PC-3 (cell line): ENCODE measurements at regions not wholly inside any gene's neighbourhood (a gene's known extent, or its start where the extent isn't known, plus 50 kb on each side); places are given as distances from the start of the nearest gene placed in this dataset.

Experiments used
- ATAC-seq: fragments of 200-7000 bp; cut with Tn5 transposase; 2 replicates; pipeline ENCODE4 v1.9.1; 2020; ENCODE audit warnings: mild to moderate bottlenecking, moderate library complexity
- BruUV-seq: library from RNA; stranded (reverse); fragments of 400-500 nt; replicated peaks from 2 replicates; lab custom pipeline; 2021; lab: Mats Ljungman, UMichigan
- CTCF ChIA-PET: fragments of 300-600 bp; sonication (Branson Sonifier 250); formaldehyde crosslinking; loops from one replicate; lab custom pipeline; 2022; ENCODE audit warnings: antibody characterized with exemption; lab: Charles Lee
- POLR2A ChIA-PET: fragments of 300-600 bp; sonication (Branson Sonifier 250); formaldehyde crosslinking; loops from one replicate; lab custom pipeline; 2022; ENCODE audit warnings: antibody characterized with exemption; ENCODE audit not compliant: unreplicated experiment; lab: Charles Lee
- DNase-seq: peaks from one replicate; pipeline ENCODE4 v3.0.0-alpha.2; 2015
- H2AFZ ChIP-seq: fragments of 300-600 bp; sonication (generic); 2 replicates; pipeline ENCODE4 v1.6.0; 2016; ENCODE audit warnings: antibody characterized with exemption, low read length
- H3F3A ChIP-seq: fragments of 300-600 bp; sonication (generic); one replicate; pipeline ENCODE4 v1.6.0; 2017; ENCODE audit warnings: antibody characterized with exemption, low read length, control low read depth, mild to moderate bottlenecking; ENCODE audit not compliant: unreplicated experiment
- H3K27ac ChIP-seq: fragments of 300-600 bp; sonication (generic); 2 replicates; pipeline ENCODE4 v1.5.1; 2016; ENCODE audit warnings: mild to moderate bottlenecking, low read length
- H3K27me3 ChIP-seq: fragments of 300-600 bp; sonication (generic); 2 replicates; pipeline ENCODE4 v1.6.1; 2016; ENCODE audit warnings: low read length, mixed read lengths
- H3K36me3 ChIP-seq: fragments of 300-600 bp; sonication (generic); 2 replicates; pipeline ENCODE4 v1.6.1; 2016; ENCODE audit warnings: low read depth, mixed run types, low read length, mixed read lengths
- H3K4me1 ChIP-seq: fragments of 300-600 bp; sonication (generic); 2 replicates; pipeline ENCODE4 v1.5.1; 2016; ENCODE audit warnings: low read length; ENCODE audit not compliant: insufficient read depth
- H3K4me2 ChIP-seq: fragments of 300-600 bp; sonication (generic); 2 replicates; pipeline ENCODE4 v1.6.0; 2016; ENCODE audit warnings: low read length
- H3K4me3 ChIP-seq: fragments of 300-600 bp; sonication (generic); 2 replicates; pipeline ENCODE4 v1.5.1; 2016; ENCODE audit warnings: mild to moderate bottlenecking, low read length, mixed read lengths
- H3K79me2 ChIP-seq: fragments of 300-600 bp; sonication (generic); 2 replicates; pipeline ENCODE4 v1.6.1; 2017; ENCODE audit warnings: low read length, mixed read lengths
- H3K9ac ChIP-seq: fragments of 300-600 bp; sonication (generic); 2 replicates; pipeline ENCODE4 v1.6.0; 2016; ENCODE audit warnings: mild to moderate bottlenecking, low read length
- H3K9me2 ChIP-seq: fragments of 300-600 bp; sonication (generic); replicated peaks from 2 replicates; pipeline ENCODE4 v1.6.1; 2016; ENCODE audit warnings: mixed run types, low read length, mixed read lengths
- H3K9me3 ChIP-seq: fragments of 300-600 bp; sonication (generic); 2 replicates; pipeline ENCODE4 v1.6.1; 2016; ENCODE audit warnings: low read length, mixed read lengths
- H4K20me1 ChIP-seq: fragments of 300-600 bp; sonication (generic); 2 replicates; pipeline ENCODE4 v1.6.1; 2016; ENCODE audit warnings: low read length, mixed read lengths
- EZH2 ChIP-seq: fragments of 300-600 bp; sonication (generic); IDR thresholded peaks from one replicate; pipeline ENCODE4 v1.6.1; 2017; ENCODE audit warnings: antibody characterized with exemption, mild to moderate bottlenecking, low read length; ENCODE audit not compliant: unreplicated experiment
- EZH2phosphoT487 ChIP-seq: fragments of 300-600 bp; sonication (generic); IDR thresholded peaks from 2 replicates; pipeline ENCODE4 v1.6.1; 2018; ENCODE audit warnings: mild to moderate bottlenecking, antibody characterized with exemption, low read length, borderline replicate concordance
- intact Hi-C: fragments of 100-400 bp; cut with micrococcal nuclease; formaldehyde crosslinking; loops from 2 replicates; pipeline ENCODE4 v1.9.0; 2023
- TF ChIP-seq, protein P1 (sequence below): fragments of 300-600 bp; sonication (generic); conservative IDR thresholded peaks from 2 replicates; pipeline ENCODE4 v1.5.1; 2017; ENCODE audit warnings: antibody characterized with exemption, low read depth, mild to moderate bottlenecking, low read length

DNA sequence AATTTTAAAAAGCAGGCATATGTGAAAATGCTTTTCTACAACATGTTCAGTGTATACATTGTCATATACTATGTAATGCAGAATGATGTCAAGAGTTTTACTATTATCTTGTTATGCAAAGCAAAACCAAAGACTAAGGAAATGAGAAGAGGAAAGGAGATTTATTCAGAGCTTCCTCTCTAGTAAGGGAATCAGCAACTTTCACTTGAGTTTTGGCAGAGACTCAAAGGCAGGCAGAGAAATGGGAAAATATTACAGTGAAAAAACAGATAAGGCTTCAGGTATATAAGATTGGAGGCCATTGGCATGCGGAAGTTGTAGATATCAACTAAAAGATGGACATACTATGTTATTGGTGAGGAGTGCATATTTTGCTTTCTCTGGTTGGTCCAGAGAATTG lies 512.0 kb upstream of the PCDH20 start:
- POLR2A ChIA-PET = no interaction called here
- no peak overlapping the region for H3K4me2 ChIP-seq
- H4K20me1 ChIP-seq = no peaks in the 10 kb centered on the region
- H3K4me1 ChIP-seq = no peaks in the 10 kb centered on the region
- H3K4me3 ChIP-seq = no peak overlapping the region
- no peaks in the 10 kb centered on the region for H3K9me3 ChIP-seq
- H3K36me3 ChIP-seq = no peaks in the 10 kb centered on the region
- H3K27ac ChIP-seq = no peak overlapping the region
- DNase-seq = no peak
- TF ChIP-seq, protein P1, sequence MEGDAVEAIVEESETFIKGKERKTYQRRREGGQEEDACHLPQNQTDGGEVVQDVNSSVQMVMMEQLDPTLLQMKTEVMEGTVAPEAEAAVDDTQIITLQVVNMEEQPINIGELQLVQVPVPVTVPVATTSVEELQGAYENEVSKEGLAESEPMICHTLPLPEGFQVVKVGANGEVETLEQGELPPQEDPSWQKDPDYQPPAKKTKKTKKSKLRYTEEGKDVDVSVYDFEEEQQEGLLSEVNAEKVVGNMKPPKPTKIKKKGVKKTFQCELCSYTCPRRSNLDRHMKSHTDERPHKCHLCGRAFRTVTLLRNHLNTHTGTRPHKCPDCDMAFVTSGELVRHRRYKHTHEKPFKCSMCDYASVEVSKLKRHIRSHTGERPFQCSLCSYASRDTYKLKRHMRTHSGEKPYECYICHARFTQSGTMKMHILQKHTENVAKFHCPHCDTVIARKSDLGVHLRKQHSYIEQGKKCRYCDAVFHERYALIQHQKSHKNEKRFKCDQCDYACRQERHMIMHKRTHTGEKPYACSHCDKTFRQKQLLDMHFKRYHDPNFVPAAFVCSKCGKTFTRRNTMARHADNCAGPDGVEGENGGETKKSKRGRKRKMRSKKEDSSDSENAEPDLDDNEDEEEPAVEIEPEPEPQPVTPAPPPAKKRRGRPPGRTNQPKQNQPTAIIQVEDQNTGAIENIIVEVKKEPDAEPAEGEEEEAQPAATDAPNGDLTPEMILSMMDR = no peak
- TF ChIP-seq EZH2 (no peak), EZH2phosphoT487 (no peak)
- H3K9ac ChIP-seq = no peak overlapping the region
- H3K9me2 ChIP-seq = no peaks in the 10 kb centered on the region
- no TSS peak for BruUV-seq
- no peak for ATAC-seq
- H3K27me3 ChIP-seq = no peaks in the 10 kb centered on the region
- H3F3A ChIP-seq = no peaks in the 10 kb centered on the region
- intact Hi-C loops = no loop called here
- no peaks in the 10 kb centered on the region for H3K79me2 ChIP-seq
- no peak overlapping the region for H2AFZ ChIP-seq
- CTCF ChIA-PET = no interaction called here

DNA sequence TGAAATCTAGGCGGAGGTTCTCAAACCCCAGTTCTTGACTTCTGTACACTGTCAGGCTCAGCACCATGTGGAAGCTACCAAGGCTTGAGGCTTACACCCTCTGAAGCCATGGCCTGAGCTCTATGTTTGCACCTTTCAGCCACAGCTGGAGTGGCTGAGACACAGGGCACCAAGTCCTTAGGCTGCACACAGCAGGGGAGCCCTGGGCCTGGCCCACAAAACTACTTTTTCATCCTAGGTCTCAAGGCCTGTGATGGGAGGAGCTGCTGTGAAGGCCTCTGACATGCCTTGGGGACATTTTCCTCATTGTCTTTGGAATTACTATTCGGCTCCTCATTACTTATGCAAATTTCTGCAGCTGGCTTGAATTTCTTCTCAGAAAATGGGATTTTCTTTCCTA lies 503.2 kb upstream of the PCDH20 start:
- H3K27me3 ChIP-seq = no peaks in the 10 kb centered on the region
- CTCF ChIA-PET = no interaction called here
- DNase-seq = no peak
- no peak overlapping the region for H3K9ac ChIP-seq
- no peaks in the 10 kb centered on the region for H3K36me3 ChIP-seq
- POLR2A ChIA-PET = no interaction called here
- no peak for ATAC-seq
- H3K9me3 ChIP-seq = no peaks in the 10 kb centered on the region
- no peaks in the 10 kb centered on the region for H3K9me2 ChIP-seq
- H3K4me3 ChIP-seq = no peak overlapping the region
- intact Hi-C loops = no loop called here
- H3K4me1 ChIP-seq = no peaks in the 10 kb centered on the region
- TF ChIP-seq, protein P1 = no peak
- no peak for TF ChIP-seq EZH2
- no peak for TF ChIP-seq EZH2phosphoT487
- H3K79me2 ChIP-seq = no peaks in the 10 kb centered on the region
- H3K27ac ChIP-seq = no peak overlapping the region
- H3K4me2 ChIP-seq = no peak overlapping the region
- no TSS peak for BruUV-seq
- H2AFZ ChIP-seq = no peak overlapping the region
- no peaks in the 10 kb centered on the region for H4K20me1 ChIP-seq
- H3F3A ChIP-seq = no peaks in the 10 kb centered on the region

DNA sequence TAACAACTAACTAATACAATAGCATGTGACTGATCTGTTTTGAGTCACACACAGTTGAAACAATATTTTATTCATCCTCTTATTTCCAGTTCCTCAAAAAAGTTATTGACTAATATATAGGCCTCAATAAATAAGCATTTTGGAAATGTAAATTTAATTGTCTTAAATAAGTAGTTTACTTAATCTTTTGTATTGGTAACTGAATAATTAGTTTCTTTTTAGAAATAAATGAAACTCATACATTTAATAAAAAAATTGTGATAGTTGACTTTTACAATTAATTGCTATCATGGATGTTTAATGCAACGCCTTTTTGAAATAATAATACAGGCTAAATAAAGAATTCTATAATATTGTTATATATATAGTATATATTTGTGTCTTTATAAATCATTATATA lies 500.8 kb upstream of the PCDH20 start:
- no peaks in the 10 kb centered on the region for H4K20me1 ChIP-seq
- H3K4me2 ChIP-seq = no peak overlapping the region
- no peaks in the 10 kb centered on the region for H3F3A ChIP-seq
- H3K27me3 ChIP-seq = no peaks in the 10 kb centered on the region
- H3K36me3 ChIP-seq = no peaks in the 10 kb centered on the region
- no TSS peak for BruUV-seq
- H3K9me2 ChIP-seq = no peaks in the 10 kb centered on the region
- DNase-seq = no peak
- no peaks in the 10 kb centered on the region for H3K4me1 ChIP-seq
- ChIA-PET POLR2A (no interaction called here), CTCF (no interaction called here)
- TF ChIP-seq, protein P1 = no peak
- TF ChIP-seq EZH2 (no peak), EZH2phosphoT487 (no peak)
- no peak overlapping the region for H2AFZ ChIP-seq
- no peak overlapping the region for H3K4me3 ChIP-seq
- no peaks in the 10 kb centered on the region for H3K79me2 ChIP-seq
- ATAC-seq = no peak
- no peaks in the 10 kb centered on the region for H3K9me3 ChIP-seq
- intact Hi-C loops = no loop called here
- no peak overlapping the region for H3K27ac ChIP-seq
- no peak overlapping the region for H3K9ac ChIP-seq
